G401 (cell line): ENCODE measurements at regions not wholly inside any gene's neighbourhood (a gene's known extent, or its start where the extent isn't known, plus 50 kb on each side); places are given as distances from the start of the nearest gene placed in this dataset.

Experiments
- DNase-seq: peaks from one replicate; pipeline ENCODE4 v3.0.0-alpha.2; 2015; ENCODE audit warnings: low spot score
- in situ Hi-C: cut with HindIII; loops from 2 replicates; pipeline ENCODE4 v1.10.0; 2016; ENCODE audit warnings: low sequenced_read_pairs, mixed read lengths

- in situ Hi-C loops: no loop called here
- DNase-seq: no peak
Observed at GRCh38 chr5:63894690-63895089, 67.6 kb downstream of the HTR1A start.

- no peak for DNase-seq
- in situ Hi-C loops: no loop called here
Observed at GRCh38 chr5:63878788-63879187, 83.5 kb downstream of the HTR1A start.

- in situ Hi-C loops: no loop called here
- no peak for DNase-seq
Observed at GRCh38 chr5:63877961-63878360, 84.3 kb downstream of the HTR1A start.

- in situ Hi-C loops: no loop called here
- DNase-seq: no peak
Observed at GRCh38 chr5:63860379-63860778, 101.9 kb downstream of the HTR1A start.

GRCh38 chr5:63854076-63854475 lies 108.2 kb downstream of the HTR1A start:
- peak; percentile 90 for DNase-seq

GRCh38 chr5:63843190-63843589 lies 119.1 kb downstream of the HTR1A start:
- in situ Hi-C loops: no loop called here
- DNase-seq: no peak

More at GRCh38 chr5:63854076-63854475, 108.2 kb downstream of the HTR1A start:
- in situ Hi-C loops: no loop called here

GRCh38 chr5:63837437-63837836 lies 124.8 kb downstream of the HTR1A start:
- in situ Hi-C loops: no loop called here

GRCh38 chr5:63831381-63831780 lies 130.9 kb downstream of the HTR1A start:
- DNase-seq: no peak
- in situ Hi-C loops: no loop called here

More at GRCh38 chr5:63837437-63837836, 124.8 kb downstream of the HTR1A start:
- no peak for DNase-seq

- DNase-seq: no peak
- in situ Hi-C loops: no loop called here
Observed at GRCh38 chr5:63825984-63826383, 136.3 kb downstream of the HTR1A start.

- in situ Hi-C loops: no loop called here
- no peak for DNase-seq
Observed at GRCh38 chr5:63823583-63823982, 138.7 kb downstream of the HTR1A start.

GRCh38 chr5:63822614-63823013 lies 139.6 kb downstream of the HTR1A start:
- in situ Hi-C loops: no loop called here
- no peak for DNase-seq

GRCh38 chr5:63820577-63820976 lies 141.7 kb downstream of the HTR1A start:
- in situ Hi-C loops: no loop called here
- no peak for DNase-seq

GRCh38 chr5:63812693-63813092 lies 149.6 kb downstream of the HTR1A start:
- DNase-seq: no peak
- in situ Hi-C loops: no loop called here

GRCh38 chr5:63811961-63812360 lies 150.3 kb downstream of the HTR1A start:
- in situ Hi-C loops: no loop called here
- DNase-seq: no peak

- DNase-seq: no peak
- in situ Hi-C loops: no loop called here
Observed at GRCh38 chr5:63811286-63811685, 151.0 kb downstream of the HTR1A start.

- in situ Hi-C loops: no loop called here
- no peak for DNase-seq
Observed at GRCh38 chr5:63805151-63805550, 157.1 kb downstream of the HTR1A start.

- in situ Hi-C loops: no loop called here
Observed at GRCh38 chr5:63803165-63803564, 159.1 kb downstream of the HTR1A start.

GRCh38 chr5:63794979-63795378 lies 167.3 kb downstream of the HTR1A start:
- in situ Hi-C loops: no loop called here
- DNase-seq: no peak

More at GRCh38 chr5:63803165-63803564, 159.1 kb downstream of the HTR1A start:
- no peak for DNase-seq

GRCh38 chr5:63794296-63794695 lies 167.9 kb downstream of the HTR1A start:
- DNase-seq: no peak
- in situ Hi-C loops: no loop called here

GRCh38 chr5:63774939-63775338 lies 187.3 kb downstream of the HTR1A start:
- in situ Hi-C loops: no loop called here
- DNase-seq: no peak

GRCh38 chr5:63768221-63768620 lies 194.0 kb downstream of the HTR1A start:
- in situ Hi-C loops: no loop called here
- DNase-seq: no peak

GRCh38 chr5:63760965-63761364 lies 201.3 kb downstream of the HTR1A start:
- DNase-seq: no peak
- in situ Hi-C loops: no loop called here
